H1 (cell line): ENCODE measurements at regions not wholly inside any gene's neighbourhood (a gene's known extent, or its start where the extent isn't known, plus 50 kb on each side); places are given as distances from the start of the nearest gene placed in this dataset.

Source experiments
- CREB1 ChIP-seq: IDR thresholded peaks from 2 replicates; pipeline ENCODE4 v1.6.1; 2012; ENCODE audit warnings: inconsistent platforms
- RBBP5 ChIP-seq: IDR thresholded peaks from 2 replicates; pipeline ENCODE4 v1.7.1; 2012; ENCODE audit warnings: low read depth, mild to moderate bottlenecking, inconsistent platforms, low read length, moderate library complexity, borderline replicate concordance
- USF2 ChIP-seq: IDR thresholded peaks from 2 replicates; pipeline ENCODE4 v1.6.1; 2011; ENCODE audit warnings: low read length, improper control_type of control experiment

GRCh38 chr2:222799262-222799918 lies 61.4 kb upstream of the ACSL3 start (continued):
- TF ChIP-seq USF2 (no peak), CREB1 (no peak), RBBP5 (no peak)
- TF ChIP-seq, all 59 proteins: peak for 0
